ENCODE measurements at regions not wholly inside any gene's neighbourhood (a gene's known extent, or its start where the extent isn't known, plus 50 kb on each side); places are given as distances from the start of the nearest gene placed in this dataset.

DNA sequence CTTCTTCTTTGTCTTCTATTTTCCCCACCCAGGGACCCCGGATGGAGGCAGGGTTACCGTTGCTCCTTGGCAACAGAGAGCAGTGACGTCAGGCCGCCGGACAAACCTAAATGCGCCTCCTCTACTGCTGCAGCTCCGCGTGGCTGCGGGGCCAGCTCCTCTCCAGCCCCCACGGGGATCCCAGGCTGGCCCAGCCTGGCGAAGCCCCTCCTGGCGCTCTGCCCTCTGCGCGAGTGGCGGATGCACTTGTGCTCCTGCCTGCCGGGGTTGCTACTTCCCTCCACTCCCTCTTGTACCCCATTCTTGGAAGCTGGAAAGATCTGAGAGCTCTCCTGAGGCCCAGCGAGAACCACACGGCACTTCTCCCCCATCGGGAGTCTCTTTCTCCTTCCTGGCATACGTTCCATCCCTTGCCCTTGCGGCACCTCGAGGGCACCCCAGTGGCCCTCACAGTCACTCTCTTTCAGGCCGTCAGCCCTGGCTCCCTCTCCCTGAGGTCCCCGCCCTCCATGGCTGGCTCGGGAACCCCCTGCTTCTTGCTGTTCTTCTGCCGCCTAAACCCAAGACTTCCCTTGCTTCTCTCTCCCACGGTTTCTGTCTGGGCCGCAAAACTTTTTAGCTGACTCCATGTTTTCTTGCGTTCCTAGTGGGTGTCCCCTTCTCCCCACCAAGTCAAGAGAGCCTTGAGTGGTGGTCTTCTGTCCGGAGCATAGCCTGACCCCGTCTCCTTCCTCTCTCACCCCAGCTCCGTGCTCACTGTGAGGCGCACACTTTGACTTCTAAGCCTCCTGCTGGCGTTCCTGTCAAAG lies 121.7 kb downstream of the PAPOLA start:
- TF ChIP-seq POLR2AphosphoS5 (IDR thresholded peaks at IDR 0.05; ENCODE audit: low read depth) (no peak), CTCF (conservative IDR thresholded peaks at IDR 0.05; ENCODE audit: low read depth in 2 of 2) (no peak), EZH2 (IDR thresholded peaks at IDR 0.05; ENCODE audit: low read depth, unreplicated experiment) (no peak)

All from GM23338 (cell line).